HEK293 (cell line): ENCODE measurements at regions not wholly inside any gene's neighbourhood (a gene's known extent, or its start where the extent isn't known, plus 50 kb on each side); places are given as distances from the start of the nearest gene placed in this dataset.

Experiments
- GLIS2 ChIP-seq: fragments of 450-650 bp; formaldehyde crosslinking; IDR thresholded peaks from 2 replicates; pipeline ENCODE4 v1.5.1; 2016; ENCODE audit warnings: missing biosample characterization, missing genetic modification characterization
- KLF1 ChIP-seq: fragments of 450-650 bp; formaldehyde crosslinking; IDR thresholded peaks from 2 replicates; pipeline ENCODE4 v1.5.1; 2016; ENCODE audit warnings: missing biosample characterization, missing genetic modification characterization
- OSR2 ChIP-seq: fragments of 450-650 bp; formaldehyde crosslinking; IDR thresholded peaks from 2 replicates; pipeline ENCODE4 v1.5.1; 2016; ENCODE audit warnings: missing biosample characterization, missing genetic modification characterization
- YY2 ChIP-seq: fragments of 450-650 bp; formaldehyde crosslinking; IDR thresholded peaks from 2 replicates; pipeline ENCODE4 v1.5.1; 2016; ENCODE audit warnings: missing biosample characterization, missing genetic modification characterization
- ZNF146 ChIP-seq: fragments of 450-650 bp; formaldehyde crosslinking; IDR thresholded peaks from 2 replicates; pipeline ENCODE4 v1.5.1; 2016; ENCODE audit warnings: missing biosample characterization, missing genetic modification characterization
- ZNF16 ChIP-seq: fragments of 450-650 bp; formaldehyde crosslinking; IDR thresholded peaks from 2 replicates; pipeline ENCODE4 v1.5.1; 2016; ENCODE audit warnings: low read depth, missing biosample characterization, missing genetic modification characterization
- ZNF174 ChIP-seq: fragments of 450-650 bp; formaldehyde crosslinking; IDR thresholded peaks from 2 replicates; pipeline ENCODE4 v1.5.0; 2017; ENCODE audit warnings: missing biosample characterization, mild to moderate bottlenecking, missing genetic modification characterization
- ZNF292 ChIP-seq: fragments of 450-650 bp; formaldehyde crosslinking; IDR thresholded peaks from 2 replicates; pipeline ENCODE4 v1.5.1; 2016; ENCODE audit warnings: low read depth, missing biosample characterization, missing genetic modification characterization, borderline replicate concordance
- ZNF423 ChIP-seq: fragments of 450-650 bp; formaldehyde crosslinking; IDR thresholded peaks from 2 replicates; pipeline ENCODE4 v1.5.1; 2016; ENCODE audit warnings: missing biosample characterization, missing genetic modification characterization
- ZNF558 ChIP-seq: fragments of 450-650 bp; formaldehyde crosslinking; IDR thresholded peaks from 2 replicates; pipeline ENCODE4 v1.5.1; 2016; ENCODE audit warnings: missing biosample characterization, missing genetic modification characterization
- ZNF610 ChIP-seq: fragments of 450-650 bp; formaldehyde crosslinking; IDR thresholded peaks from 2 replicates; pipeline ENCODE4 v1.5.1; 2016; ENCODE audit warnings: missing biosample characterization, missing genetic modification characterization, borderline replicate concordance
- ZNF658 ChIP-seq: fragments of 450-650 bp; formaldehyde crosslinking; IDR thresholded peaks from 2 replicates; pipeline ENCODE4; 2016; ENCODE audit warnings: missing biosample characterization, missing genetic modification characterization
- ZNF670 ChIP-seq: fragments of 450-650 bp; formaldehyde crosslinking; IDR thresholded peaks from 2 replicates; pipeline ENCODE4 v1.5.1; 2016; ENCODE audit warnings: missing biosample characterization, missing genetic modification characterization, low read depth
- ZNF837 ChIP-seq: fragments of 450-650 bp; formaldehyde crosslinking; IDR thresholded peaks from 2 replicates; pipeline ENCODE4 v1.5.1; 2016; ENCODE audit warnings: missing biosample characterization, missing genetic modification characterization
- ZSCAN30 ChIP-seq: fragments of 450-650 bp; IDR thresholded peaks from 2 replicates; pipeline ENCODE4 v1.5.1; 2018; ENCODE audit warnings: missing biosample characterization, mild to moderate bottlenecking, missing genetic modification characterization, moderate library complexity
- TF ChIP-seq, protein P1 (sequence below): fragments of 450-650 bp; IDR thresholded peaks from 2 replicates; pipeline ENCODE4 v1.5.1; 2018; ENCODE audit warnings: missing biosample characterization, missing genetic modification characterization
- TF ChIP-seq, protein P2 (sequence below): fragments of 450-650 bp; formaldehyde crosslinking; IDR thresholded peaks from 2 replicates; pipeline ENCODE4 v1.5.1; 2016; ENCODE audit warnings: missing biosample characterization, missing genetic modification characterization
- TF ChIP-seq, protein P3 (sequence below): fragments of 450-650 bp; formaldehyde crosslinking; IDR thresholded peaks from 2 replicates; pipeline ENCODE4 v1.5.1; 2016; ENCODE audit warnings: missing biosample characterization, missing genetic modification characterization
- TF ChIP-seq, protein P4 (sequence below): fragments of 450-650 bp; formaldehyde crosslinking; IDR thresholded peaks from 2 replicates; pipeline ENCODE4 v1.5.1; 2016; ENCODE audit warnings: missing biosample characterization, missing genetic modification characterization
- TF ChIP-seq, protein P5 (sequence below): fragments of 450-650 bp; formaldehyde crosslinking; IDR thresholded peaks from 2 replicates; pipeline ENCODE4 v1.5.1; 2016; ENCODE audit warnings: missing biosample characterization, missing genetic modification characterization
- TF ChIP-seq, protein P6 (sequence below): fragments of 450-650 bp; formaldehyde crosslinking; IDR thresholded peaks from 2 replicates; pipeline ENCODE4 v1.5.1; 2016; ENCODE audit warnings: missing biosample characterization, missing genetic modification characterization, low read depth
- TF ChIP-seq, protein P7 (sequence below): fragments of 450-650 bp; formaldehyde crosslinking; conservative IDR thresholded peaks from 2 replicates; pipeline ENCODE4 v1.5.1; 2016; ENCODE audit warnings: low read depth, missing biosample characterization, missing genetic modification characterization

DNA sequence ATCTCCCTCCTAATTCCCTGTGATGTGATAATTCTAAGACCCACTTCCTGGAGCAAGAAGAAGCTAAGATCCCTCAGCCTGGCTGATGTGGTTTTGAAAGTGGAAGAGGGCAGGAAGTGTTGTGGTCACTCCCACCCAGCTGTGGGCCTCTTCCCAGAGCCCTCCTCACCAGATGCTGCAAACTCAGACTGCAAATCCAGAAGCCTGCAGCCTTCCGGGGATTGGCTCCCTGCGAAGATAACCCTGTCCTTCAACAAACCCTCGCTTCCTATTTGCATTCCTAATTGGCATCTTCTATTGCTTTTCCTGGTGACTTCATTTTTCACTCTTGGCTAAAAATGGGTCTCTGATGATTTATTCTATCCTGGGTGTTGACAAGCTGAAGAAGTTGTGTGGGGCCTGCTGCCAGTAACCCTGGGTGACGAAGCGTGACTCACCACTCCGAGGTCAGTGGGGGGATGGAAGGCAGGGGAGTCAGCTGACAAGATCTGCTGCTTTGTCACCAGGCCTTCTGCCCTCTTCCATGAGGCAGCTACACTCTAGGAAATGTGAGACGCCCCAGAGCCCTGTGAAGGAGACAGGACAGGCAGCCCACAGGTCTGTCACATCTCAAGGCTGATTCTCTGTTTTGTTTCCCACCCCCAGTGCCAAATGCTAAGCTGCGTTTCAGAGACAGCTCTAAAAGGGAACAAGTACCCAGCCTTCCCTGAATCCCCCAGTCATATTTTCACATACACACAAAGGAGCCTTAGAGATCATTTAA is 99.7 kb upstream of the LIPC start (continued):
- peak; percentile 90 for TF ChIP-seq ZSCAN30
- peak; percentile 40; the same call in 1 of the 2 replicates for TF ChIP-seq KLF1
- TF ChIP-seq, protein P1, sequence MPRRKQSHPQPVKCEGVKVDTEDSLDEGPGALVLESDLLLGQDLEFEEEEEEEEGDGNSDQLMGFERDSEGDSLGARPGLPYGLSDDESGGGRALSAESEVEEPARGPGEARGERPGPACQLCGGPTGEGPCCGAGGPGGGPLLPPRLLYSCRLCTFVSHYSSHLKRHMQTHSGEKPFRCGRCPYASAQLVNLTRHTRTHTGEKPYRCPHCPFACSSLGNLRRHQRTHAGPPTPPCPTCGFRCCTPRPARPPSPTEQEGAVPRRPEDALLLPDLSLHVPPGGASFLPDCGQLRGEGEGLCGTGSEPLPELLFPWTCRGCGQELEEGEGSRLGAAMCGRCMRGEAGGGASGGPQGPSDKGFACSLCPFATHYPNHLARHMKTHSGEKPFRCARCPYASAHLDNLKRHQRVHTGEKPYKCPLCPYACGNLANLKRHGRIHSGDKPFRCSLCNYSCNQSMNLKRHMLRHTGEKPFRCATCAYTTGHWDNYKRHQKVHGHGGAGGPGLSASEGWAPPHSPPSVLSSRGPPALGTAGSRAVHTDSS (tag by site-specific recombination) = no peak
- TF ChIP-seq ZNF174 (tag by site-specific recombination) = no peak
- no peak for TF ChIP-seq ZNF837 (tag by site-specific recombination)
- TF ChIP-seq OSR2 (tag by site-specific recombination) = peak; percentile 98
- TF ChIP-seq GLIS2 (tag by site-specific recombination) = peak; percentile 89
- TF ChIP-seq ZNF423 = no peak
- no peak for TF ChIP-seq ZNF610 (tag by site-specific recombination)
- no peak for TF ChIP-seq ZNF16 (tag by site-specific recombination)
- TF ChIP-seq, protein P2, sequence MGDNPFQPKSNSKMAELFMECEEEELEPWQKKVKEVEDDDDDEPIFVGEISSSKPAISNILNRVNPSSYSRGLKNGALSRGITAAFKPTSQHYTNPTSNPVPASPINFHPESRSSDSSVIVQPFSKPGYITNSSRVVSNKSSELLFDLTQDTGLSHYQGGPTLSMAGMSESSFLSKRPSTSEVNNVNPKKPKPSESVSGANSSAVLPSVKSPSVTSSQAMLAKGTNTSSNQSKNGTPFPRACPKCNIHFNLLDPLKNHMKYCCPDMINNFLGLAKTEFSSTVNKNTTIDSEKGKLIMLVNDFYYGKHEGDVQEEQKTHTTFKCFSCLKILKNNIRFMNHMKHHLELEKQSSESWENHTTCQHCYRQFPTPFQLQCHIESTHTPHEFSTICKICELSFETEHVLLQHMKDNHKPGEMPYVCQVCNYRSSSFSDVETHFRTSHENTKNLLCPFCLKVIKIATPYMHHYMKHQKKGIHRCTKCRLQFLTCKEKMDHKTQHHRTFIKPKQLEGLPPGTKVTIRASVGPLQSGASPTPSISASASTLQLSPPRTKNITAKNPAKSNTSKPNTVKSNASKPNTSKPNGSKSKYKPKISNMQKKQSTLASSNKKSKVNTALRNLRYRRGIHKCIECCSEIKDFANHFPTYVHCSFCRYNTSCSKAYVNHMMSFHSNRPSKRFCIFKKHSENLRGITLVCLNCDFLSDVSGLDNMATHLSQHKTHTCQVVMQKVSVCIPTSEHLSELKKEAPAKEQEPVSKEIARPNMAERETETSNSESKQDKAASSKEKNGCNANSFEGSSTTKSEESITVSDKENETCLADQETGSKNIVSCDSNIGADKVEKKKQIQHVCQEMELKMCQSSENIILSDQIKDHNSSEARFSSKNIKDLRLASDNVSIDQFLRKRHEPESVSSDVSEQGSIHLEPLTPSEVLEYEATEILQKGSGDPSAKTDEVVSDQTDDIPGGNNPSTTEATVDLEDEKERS (tag by site-specific recombination) = no peak
- TF ChIP-seq ZNF558 = peak; percentile 69; the same call in 1 of the 2 replicates
- TF ChIP-seq, protein P3, sequence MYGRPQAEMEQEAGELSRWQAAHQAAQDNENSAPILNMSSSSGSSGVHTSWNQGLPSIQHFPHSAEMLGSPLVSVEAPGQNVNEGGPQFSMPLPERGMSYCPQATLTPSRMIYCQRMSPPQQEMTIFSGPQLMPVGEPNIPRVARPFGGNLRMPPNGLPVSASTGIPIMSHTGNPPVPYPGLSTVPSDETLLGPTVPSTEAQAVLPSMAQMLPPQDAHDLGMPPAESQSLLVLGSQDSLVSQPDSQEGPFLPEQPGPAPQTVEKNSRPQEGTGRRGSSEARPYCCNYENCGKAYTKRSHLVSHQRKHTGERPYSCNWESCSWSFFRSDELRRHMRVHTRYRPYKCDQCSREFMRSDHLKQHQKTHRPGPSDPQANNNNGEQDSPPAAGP (tag by site-specific recombination) = peak; percentile 91
- TF ChIP-seq, protein P4, sequence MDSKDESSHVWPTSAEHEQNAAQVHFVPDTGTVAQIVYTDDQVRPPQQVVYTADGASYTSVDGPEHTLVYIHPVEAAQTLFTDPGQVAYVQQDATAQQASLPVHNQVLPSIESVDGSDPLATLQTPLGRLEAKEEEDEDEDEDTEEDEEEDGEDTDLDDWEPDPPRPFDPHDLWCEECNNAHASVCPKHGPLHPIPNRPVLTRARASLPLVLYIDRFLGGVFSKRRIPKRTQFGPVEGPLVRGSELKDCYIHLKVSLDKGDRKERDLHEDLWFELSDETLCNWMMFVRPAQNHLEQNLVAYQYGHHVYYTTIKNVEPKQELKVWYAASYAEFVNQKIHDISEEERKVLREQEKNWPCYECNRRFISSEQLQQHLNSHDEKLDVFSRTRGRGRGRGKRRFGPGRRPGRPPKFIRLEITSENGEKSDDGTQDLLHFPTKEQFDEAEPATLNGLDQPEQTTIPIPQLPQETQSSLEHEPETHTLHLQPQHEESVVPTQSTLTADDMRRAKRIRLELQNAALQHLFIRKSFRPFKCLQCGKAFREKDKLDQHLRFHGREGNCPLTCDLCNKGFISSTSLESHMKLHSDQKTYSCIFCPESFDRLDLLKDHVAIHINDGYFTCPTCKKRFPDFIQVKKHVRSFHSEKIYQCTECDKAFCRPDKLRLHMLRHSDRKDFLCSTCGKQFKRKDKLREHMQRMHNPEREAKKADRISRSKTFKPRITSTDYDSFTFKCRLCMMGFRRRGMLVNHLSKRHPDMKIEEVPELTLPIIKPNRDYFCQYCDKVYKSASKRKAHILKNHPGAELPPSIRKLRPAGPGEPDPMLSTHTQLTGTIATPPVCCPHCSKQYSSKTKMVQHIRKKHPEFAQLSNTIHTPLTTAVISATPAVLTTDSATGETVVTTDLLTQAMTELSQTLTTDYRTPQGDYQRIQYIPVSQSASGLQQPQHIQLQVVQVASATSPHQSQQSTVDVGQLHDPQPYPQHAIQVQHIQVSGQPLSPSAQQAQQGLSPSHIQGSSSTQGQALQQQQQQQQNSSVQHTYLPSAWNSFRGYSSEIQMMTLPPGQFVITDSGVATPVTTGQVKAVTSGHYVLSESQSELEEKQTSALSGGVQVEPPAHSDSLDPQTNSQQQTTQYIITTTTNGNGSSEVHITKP = peak; percentile 82
- TF ChIP-seq, protein P5, sequence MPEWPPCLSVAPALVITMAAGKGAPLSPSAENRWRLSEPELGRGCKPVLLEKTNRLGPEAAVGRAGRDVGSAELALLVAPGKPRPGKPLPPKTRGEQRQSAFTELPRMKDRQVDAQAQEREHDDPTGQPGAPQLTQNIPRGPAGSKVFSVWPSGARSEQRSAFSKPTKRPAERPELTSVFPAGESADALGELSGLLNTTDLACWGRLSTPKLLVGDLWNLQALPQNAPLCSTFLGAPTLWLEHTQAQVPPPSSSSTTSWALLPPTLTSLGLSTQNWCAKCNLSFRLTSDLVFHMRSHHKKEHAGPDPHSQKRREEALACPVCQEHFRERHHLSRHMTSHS (tag by site-specific recombination) = peak; percentile 94
- no peak for TF ChIP-seq ZNF658 (tag by site-specific recombination)
- 0 out of 2 replicates have a peak, but pooled peaks have one; percentile 14 for TF ChIP-seq ZNF146 (tag by site-specific recombination)
- no peak for TF ChIP-seq YY2
- no peak for TF ChIP-seq ZNF292 (tag by site-specific recombination)
- TF ChIP-seq, protein P6, sequence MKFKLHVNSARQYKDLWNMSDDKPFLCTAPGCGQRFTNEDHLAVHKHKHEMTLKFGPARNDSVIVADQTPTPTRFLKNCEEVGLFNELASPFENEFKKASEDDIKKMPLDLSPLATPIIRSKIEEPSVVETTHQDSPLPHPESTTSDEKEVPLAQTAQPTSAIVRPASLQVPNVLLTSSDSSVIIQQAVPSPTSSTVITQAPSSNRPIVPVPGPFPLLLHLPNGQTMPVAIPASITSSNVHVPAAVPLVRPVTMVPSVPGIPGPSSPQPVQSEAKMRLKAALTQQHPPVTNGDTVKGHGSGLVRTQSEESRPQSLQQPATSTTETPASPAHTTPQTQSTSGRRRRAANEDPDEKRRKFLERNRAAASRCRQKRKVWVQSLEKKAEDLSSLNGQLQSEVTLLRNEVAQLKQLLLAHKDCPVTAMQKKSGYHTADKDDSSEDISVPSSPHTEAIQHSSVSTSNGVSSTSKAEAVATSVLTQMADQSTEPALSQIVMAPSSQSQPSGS (tag by site-specific recombination) = peak; percentile 91
- no peak for TF ChIP-seq ZNF670
- TF ChIP-seq, protein P7, sequence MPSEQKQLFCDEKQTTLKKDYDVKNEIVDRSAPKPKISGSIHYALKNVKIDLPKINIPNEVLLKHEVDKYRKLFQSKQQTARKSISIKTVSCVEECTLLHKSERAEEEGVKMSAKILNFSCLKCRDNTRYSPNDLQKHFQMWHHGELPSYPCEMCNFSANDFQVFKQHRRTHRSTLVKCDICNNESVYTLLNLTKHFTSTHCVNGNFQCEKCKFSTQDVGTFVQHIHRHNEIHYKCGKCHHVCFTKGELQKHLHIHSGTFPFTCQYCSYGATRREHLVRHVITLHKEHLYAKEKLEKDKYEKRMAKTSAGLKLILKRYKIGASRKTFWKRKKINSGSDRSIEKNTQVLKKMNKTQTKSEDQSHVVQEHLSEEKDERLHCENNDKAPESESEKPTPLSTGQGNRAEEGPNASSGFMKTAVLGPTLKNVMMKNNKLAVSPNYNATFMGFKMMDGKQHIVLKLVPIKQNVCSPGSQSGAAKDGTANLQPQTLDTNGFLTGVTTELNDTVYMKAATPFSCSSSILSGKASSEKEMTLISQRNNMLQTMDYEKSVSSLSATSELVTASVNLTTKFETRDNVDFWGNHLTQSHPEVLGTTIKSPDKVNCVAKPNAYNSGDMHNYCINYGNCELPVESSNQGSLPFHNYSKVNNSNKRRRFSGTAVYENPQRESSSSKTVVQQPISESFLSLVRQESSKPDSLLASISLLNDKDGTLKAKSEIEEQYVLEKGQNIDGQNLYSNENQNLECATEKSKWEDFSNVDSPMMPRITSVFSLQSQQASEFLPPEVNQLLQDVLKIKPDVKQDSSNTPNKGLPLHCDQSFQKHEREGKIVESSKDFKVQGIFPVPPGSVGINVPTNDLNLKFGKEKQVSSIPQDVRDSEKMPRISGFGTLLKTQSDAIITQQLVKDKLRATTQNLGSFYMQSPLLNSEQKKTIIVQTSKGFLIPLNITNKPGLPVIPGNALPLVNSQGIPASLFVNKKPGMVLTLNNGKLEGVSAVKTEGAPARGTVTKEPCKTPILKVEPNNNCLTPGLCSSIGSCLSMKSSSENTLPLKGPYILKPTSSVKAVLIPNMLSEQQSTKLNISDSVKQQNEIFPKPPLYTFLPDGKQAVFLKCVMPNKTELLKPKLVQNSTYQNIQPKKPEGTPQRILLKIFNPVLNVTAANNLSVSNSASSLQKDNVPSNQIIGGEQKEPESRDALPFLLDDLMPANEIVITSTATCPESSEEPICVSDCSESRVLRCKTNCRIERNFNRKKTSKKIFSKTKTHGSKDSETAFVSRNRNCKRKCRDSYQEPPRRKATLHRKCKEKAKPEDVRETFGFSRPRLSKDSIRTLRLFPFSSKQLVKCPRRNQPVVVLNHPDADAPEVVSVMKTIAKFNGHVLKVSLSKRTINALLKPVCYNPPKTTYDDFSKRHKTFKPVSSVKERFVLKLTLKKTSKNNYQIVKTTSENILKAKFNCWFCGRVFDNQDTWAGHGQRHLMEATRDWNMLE (tag by site-specific recombination) = peak; percentile 62
